ENCODE measurements at regions not wholly inside any gene's neighbourhood (a gene's known extent, or its start where the extent isn't known, plus 50 kb on each side); places are given as distances from the start of the nearest gene placed in this dataset.

- DNase-seq, result no peak
Observed at GRCh38 chr13:44058067-44058466, 178.4 kb downstream of the LACC1 start.

- DNase-seq, result no peak
Observed at GRCh38 chr13:44058624-44059215, 179.0 kb downstream of the LACC1 start.

- no peak for DNase-seq
Observed at GRCh38 chr13:44061876-44062275, 182.2 kb downstream of the LACC1 start.

GRCh38 chr13:44063467-44063866, 183.8 kb downstream of the LACC1 start:
- no peak for DNase-seq

- DNase-seq, result no peak
Observed at GRCh38 chr13:44063881-44064280, 184.2 kb downstream of the LACC1 start.

- no peak for DNase-seq
Observed at GRCh38 chr13:44064357-44064756, 184.7 kb downstream of the LACC1 start.

- no peak for DNase-seq
Observed at GRCh38 chr13:44068169-44068568, 188.5 kb downstream of the LACC1 start.

- no peak for DNase-seq
Observed at GRCh38 chr13:44068737-44069136, 189.0 kb downstream of the LACC1 start.

- DNase-seq, result no peak
Observed at GRCh38 chr13:44072536-44072935, 192.8 kb downstream of the LACC1 start.

GRCh38 chr13:44074611-44075010, 194.9 kb downstream of the LACC1 start:
- no peak for DNase-seq

- no peak for DNase-seq
Observed at GRCh38 chr13:44075113-44075512, 195.4 kb downstream of the LACC1 start.

GRCh38 chr13:44078806-44079376, 199.2 kb downstream of the LACC1 start:
- no peak for DNase-seq

GRCh38 chr13:44079413-44080205, 199.9 kb downstream of the LACC1 start:
- DNase-seq, result no peak

GRCh38 chr13:44084146-44084545, 204.4 kb downstream of the LACC1 start:
- no peak for DNase-seq

GRCh38 chr13:44086389-44086788, 206.7 kb downstream of the LACC1 start:
- DNase-seq, result no peak

GRCh38 chr13:44088411-44088810, 208.7 kb downstream of the LACC1 start:
- no peak for DNase-seq

- no peak for DNase-seq
Observed at GRCh38 chr13:44088991-44089413, 209.3 kb downstream of the LACC1 start.

- no peak for DNase-seq
Observed at GRCh38 chr13:44089452-44089851, 209.7 kb downstream of the LACC1 start.

GRCh38 chr13:44092078-44092970, 212.6 kb downstream of the LACC1 start:
- DNase-seq, result no peak

GRCh38 chr13:44093607-44094564, 214.2 kb downstream of the LACC1 start:
- DNase-seq, result no peak

GRCh38 chr13:44096901-44097300, 217.2 kb downstream of the LACC1 start:
- DNase-seq, result no peak

- DNase-seq, result no peak
Observed at GRCh38 chr13:44098559-44098958, 218.9 kb downstream of the LACC1 start.
